CD14-positive monocyte (primary cell): ENCODE measurements at regions not wholly inside any gene's neighbourhood (a gene's known extent, or its start where the extent isn't known, plus 50 kb on each side); places are given as distances from the start of the nearest gene placed in this dataset.

Source experiments
- DNase-seq, 3 donors: peaks; one replicate each; pipeline ENCODE4 v3.0.0-alpha.2; 2011 to 2022
- H2AFZ ChIP-seq: 2 replicates; pipeline ENCODE4 v1.6.0; 2012; ENCODE audit warnings: mild to moderate bottlenecking, low read depth, low read length, inconsistent platforms; ENCODE audit not compliant: insufficient read depth, poor library complexity, severe bottlenecking
- H3K27ac ChIP-seq, 2 donors: 1 replicate in 1 of 2; 2 replicates in 1 of 2; pipeline ENCODE4 v1.5.1; 2012 to 2013; ENCODE audit warnings: low read length in 2 of 2, control low read depth in 1 of 2, inconsistent platforms in 1 of 2, low read depth in 1 of 2, mild to moderate bottlenecking in 1 of 2
- H3K27me3 ChIP-seq, 2 donors: one replicate each; pipeline versions ENCODE4 v1.6.0 to v1.6.1; 2011 to 2013; ENCODE audit warnings: low read length in 2 of 2; ENCODE audit not compliant: control insufficient read depth in 2 of 2, insufficient read depth in 2 of 2
- H3K36me3 ChIP-seq, 2 donors: replicated peaks in 1 of 2; 1 replicate in 1 of 2; 2 replicates in 1 of 2; pipeline versions ENCODE4 v1.5.1 to v1.6.1; 2012 to 2013; ENCODE audit warnings: low read length in 2 of 2, control low read depth in 1 of 2, inconsistent platforms in 1 of 2, mild to moderate bottlenecking in 1 of 2; ENCODE audit not compliant: insufficient read depth in 2 of 2, control insufficient read depth in 1 of 2
- H3K4me1 ChIP-seq, 2 donors: 1 replicate in 1 of 2; 2 replicates in 1 of 2; pipeline versions ENCODE4 v1.5.1 to v1.6.1; 2012 to 2013; ENCODE audit warnings: low read length in 2 of 2, control low read depth in 1 of 2, inconsistent platforms in 1 of 2, mild to moderate bottlenecking in 1 of 2, moderate library complexity in 1 of 2; ENCODE audit not compliant: insufficient read depth in 2 of 2, control insufficient read depth in 1 of 2
- H3K4me2 ChIP-seq: replicated peaks from 2 replicates; pipeline ENCODE3; 2012; ENCODE audit warnings: low read length, moderate library complexity, mild to moderate bottlenecking; ENCODE audit not compliant: poor library complexity, severe bottlenecking; ENCODE audit errors: extremely low read depth
- H3K4me3 ChIP-seq, 3 experiments: fragments of 200-600 bp in 1 of 3; sonication (generic) in 1 of 3; replicated peaks in 1 of 3; 1 replicate in 2 of 3; 2 replicates in 1 of 3; pipeline ENCODE4 v1.5.1; 2011 to 2013; ENCODE audit warnings: low read length in 3 of 3, mild to moderate bottlenecking in 3 of 3, control low read depth in 2 of 3, low read depth in 2 of 3, inconsistent platforms in 1 of 3, moderate library complexity in 1 of 3
- H3K79me2 ChIP-seq: 2 replicates; pipeline ENCODE4 v1.6.0; 2012; ENCODE audit warnings: mild to moderate bottlenecking, control low read depth, inconsistent platforms, low read length, moderate library complexity; ENCODE audit not compliant: insufficient read depth
- H3K9ac ChIP-seq: 2 replicates; pipeline ENCODE4 v1.6.0; 2017; ENCODE audit warnings: low read length, mild to moderate bottlenecking; ENCODE audit not compliant: insufficient read depth, poor library complexity, severe bottlenecking
- H3K9me3 ChIP-seq, 2 donors: replicated peaks in 1 of 2; 1 replicate in 1 of 2; 2 replicates in 1 of 2; pipeline versions ENCODE4 v1.5.1 to v1.6.1; 2012 to 2013; ENCODE audit warnings: low read length in 2 of 2, control low read depth in 1 of 2; ENCODE audit not compliant: control insufficient read depth in 1 of 2, insufficient read depth in 1 of 2
- H4K20me1 ChIP-seq: 2 replicates; pipeline ENCODE4 v1.6.0; 2012; ENCODE audit warnings: mild to moderate bottlenecking, low read length, control low read depth, moderate library complexity; ENCODE audit not compliant: insufficient read depth
- H3K27ac Mint-ChIP-seq, 7 donors: one replicate each; pipeline ENCODE4 v1.8.0; 2020; ENCODE audit warnings: mild to moderate bottlenecking in 7 of 7, mixed read lengths in 7 of 7, moderate library complexity in 6 of 7, inconsistent platforms in 2 of 7
- H3K27me3 Mint-ChIP-seq, 3 donors: one replicate each; pipeline ENCODE4 v1.8.0; 2021 to 2022; ENCODE audit warnings: low read depth in 3 of 3, mild to moderate bottlenecking in 3 of 3, mixed read lengths in 3 of 3, moderate library complexity in 3 of 3, inconsistent platforms in 1 of 3
- H3K36me3 Mint-ChIP-seq, 2 donors: one replicate each; pipeline ENCODE4 v1.8.0; 2020; ENCODE audit warnings: mixed read lengths in 2 of 2, inconsistent platforms in 1 of 2, mild to moderate bottlenecking in 1 of 2
- H3K4me1 Mint-ChIP-seq: one replicate; pipeline ENCODE4 v1.8.0; 2020; ENCODE audit warnings: mild to moderate bottlenecking, mixed read lengths
- H3K4me3 Mint-ChIP-seq, 2 donors: one replicate each; pipeline ENCODE4 v1.8.0; 2020; ENCODE audit warnings: mild to moderate bottlenecking in 2 of 2, mixed read lengths in 2 of 2, moderate library complexity in 1 of 2
- H3K9me3 Mint-ChIP-seq, 7 donors: one replicate each; pipeline ENCODE4 v1.8.0; 2020 to 2022; ENCODE audit warnings: mixed read lengths in 7 of 7, mild to moderate bottlenecking in 6 of 7, moderate library complexity in 6 of 7, inconsistent platforms in 2 of 7
- WGBS: methylation state at CpG from one replicate; pipeline ENCODE4 v1.1.5; 2013; ENCODE audit warnings: missing lambda C conversion rate; ENCODE audit not compliant: insufficient coverage; 5-methylcytosine and 5-hydroxymethylcytosine counted together
- intact Hi-C, 2 donors: fragments of 100-400 bp; cut with micrococcal nuclease; formaldehyde crosslinking; loops; one replicate each; pipeline versions ENCODE4 v1.15.0 to v1.15.1; 2023
- TF ChIP-seq, protein P1 (sequence below): fragments of 200-600 bp; IDR thresholded peaks from one replicate; pipeline ENCODE4 v1.8.0; 2022; ENCODE audit warnings: antibody characterized with exemption, mild to moderate bottlenecking

DNA sequence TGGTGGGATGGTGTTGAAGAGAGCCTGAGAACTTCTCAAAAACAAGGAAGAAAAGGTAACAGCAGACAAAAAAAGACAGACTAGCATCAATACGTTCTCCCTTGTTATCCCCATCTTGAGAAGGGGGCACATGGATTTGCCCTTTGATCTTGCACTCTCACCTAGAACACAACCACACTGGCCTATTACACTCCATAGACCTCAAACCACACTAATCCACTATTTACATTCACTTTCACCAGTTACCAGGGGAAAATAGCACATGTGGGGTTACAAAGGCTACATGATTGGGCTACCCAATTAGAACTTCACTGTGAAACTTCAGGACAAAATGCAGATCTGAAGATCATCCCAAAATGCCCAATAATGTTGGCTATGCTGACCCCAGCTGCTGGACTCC is 72.6 kb upstream of the SELENOP start:
- WGBS, result 100% methylated on average over 1 of the region's 1 CpG
- no peaks in the 10 kb centered on the region for H3K9me3 ChIP-seq
- H3K79me2 ChIP-seq, result no peaks in the 10 kb centered on the region
- no peaks in the 10 kb centered on the region for H3K27me3 ChIP-seq
- no peaks in the 10 kb centered on the region for H3K9me3 Mint-ChIP-seq
- no peaks in the 10 kb centered on the region for H3K36me3 Mint-ChIP-seq
- no peaks in the 10 kb centered on the region for H3K4me1 ChIP-seq
- H4K20me1 ChIP-seq, result no peaks in the 10 kb centered on the region
- H3K9ac ChIP-seq, result no peak overlapping the region
- no peak overlapping the region for H3K4me3 ChIP-seq
- no peak overlapping the region for H3K27ac ChIP-seq
- peak overlapping the region in 1 of 7 donors; percentile 69 for H3K27ac Mint-ChIP-seq
- H3K4me1 Mint-ChIP-seq, result no peaks in the 10 kb centered on the region
- TF ChIP-seq, protein P1, sequence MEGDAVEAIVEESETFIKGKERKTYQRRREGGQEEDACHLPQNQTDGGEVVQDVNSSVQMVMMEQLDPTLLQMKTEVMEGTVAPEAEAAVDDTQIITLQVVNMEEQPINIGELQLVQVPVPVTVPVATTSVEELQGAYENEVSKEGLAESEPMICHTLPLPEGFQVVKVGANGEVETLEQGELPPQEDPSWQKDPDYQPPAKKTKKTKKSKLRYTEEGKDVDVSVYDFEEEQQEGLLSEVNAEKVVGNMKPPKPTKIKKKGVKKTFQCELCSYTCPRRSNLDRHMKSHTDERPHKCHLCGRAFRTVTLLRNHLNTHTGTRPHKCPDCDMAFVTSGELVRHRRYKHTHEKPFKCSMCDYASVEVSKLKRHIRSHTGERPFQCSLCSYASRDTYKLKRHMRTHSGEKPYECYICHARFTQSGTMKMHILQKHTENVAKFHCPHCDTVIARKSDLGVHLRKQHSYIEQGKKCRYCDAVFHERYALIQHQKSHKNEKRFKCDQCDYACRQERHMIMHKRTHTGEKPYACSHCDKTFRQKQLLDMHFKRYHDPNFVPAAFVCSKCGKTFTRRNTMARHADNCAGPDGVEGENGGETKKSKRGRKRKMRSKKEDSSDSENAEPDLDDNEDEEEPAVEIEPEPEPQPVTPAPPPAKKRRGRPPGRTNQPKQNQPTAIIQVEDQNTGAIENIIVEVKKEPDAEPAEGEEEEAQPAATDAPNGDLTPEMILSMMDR, result no peak
- H3K27me3 Mint-ChIP-seq, result peaks cover 0 to 2% (median 0%) of the 10 kb centered on the region in 3 donors
- no peak overlapping the region for H3K4me3 Mint-ChIP-seq
- intact Hi-C loops, result no loop called here
- H3K36me3 ChIP-seq, result no peaks in the 10 kb centered on the region
- DNase-seq, result no peak
- H3K4me2 ChIP-seq, result no peak overlapping the region
- no peak overlapping the region for H2AFZ ChIP-seq

DNA sequence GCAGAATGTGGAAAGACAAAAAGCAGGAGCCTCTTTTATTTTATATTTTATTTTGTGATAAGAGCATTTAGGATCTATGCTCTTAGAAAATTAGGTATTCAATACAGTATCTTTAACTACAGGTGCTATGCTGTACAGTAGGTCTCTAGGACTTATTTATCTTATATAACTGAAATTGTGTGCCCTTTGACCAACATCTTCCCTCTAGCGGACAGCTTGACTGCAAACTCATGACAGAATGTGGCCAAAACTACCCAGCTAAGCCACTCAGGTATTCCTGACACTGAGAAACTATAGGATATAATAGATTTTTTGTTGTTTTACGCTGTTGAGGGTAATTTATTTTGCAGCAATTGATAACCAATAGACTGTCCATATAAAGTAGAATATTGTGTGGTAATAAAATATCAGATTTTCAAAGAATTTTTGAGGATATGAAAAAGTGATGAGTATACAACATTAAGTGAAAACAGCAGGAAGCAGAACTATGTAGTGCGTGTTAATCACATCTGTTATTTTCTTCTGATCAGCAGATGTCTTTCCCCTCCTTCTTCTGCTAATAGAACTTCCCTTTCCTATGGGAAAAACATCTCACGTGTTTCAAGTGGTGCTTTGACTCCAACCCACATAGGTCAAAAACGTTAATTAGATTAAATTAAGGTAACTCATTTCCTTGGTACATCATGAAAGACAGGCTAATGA is 69.9 kb upstream of the SELENOP start:
- H3K9me3 ChIP-seq, result no peaks in the 10 kb centered on the region
- no peak for DNase-seq
- WGBS, result no CpG with 5 or more reads among the region's 5 CpGs
- H3K4me1 ChIP-seq, result peaks cover 0 to under 1% of the 10 kb centered on the region in 2 donors
- H3K27me3 Mint-ChIP-seq, result peaks cover 0 to 4% (median 0%) of the 10 kb centered on the region in 3 donors
- no peaks in the 10 kb centered on the region for H3K36me3 Mint-ChIP-seq
- H3K4me2 ChIP-seq, result no peak overlapping the region
- no peaks in the 10 kb centered on the region for H3K27me3 ChIP-seq
- H3K27ac ChIP-seq, result no peak overlapping the region
- H3K36me3 ChIP-seq, result no peaks in the 10 kb centered on the region
- no peak overlapping the region for H3K4me3 Mint-ChIP-seq
- TF ChIP-seq, protein P1, result no peak
- no peak overlapping the region for H3K4me3 ChIP-seq
- H2AFZ ChIP-seq, result peak overlapping the region; percentile 2
- H3K9ac ChIP-seq, result no peak overlapping the region
- no peaks in the 10 kb centered on the region for H3K79me2 ChIP-seq
- no peaks in the 10 kb centered on the region for H3K9me3 Mint-ChIP-seq
- H4K20me1 ChIP-seq, result no peaks in the 10 kb centered on the region
- H3K27ac Mint-ChIP-seq, result no peak overlapping the region
- intact Hi-C loops, result no loop called here
- no peaks in the 10 kb centered on the region for H3K4me1 Mint-ChIP-seq
